T-cell (primary cell): ENCODE measurements at regions not wholly inside any gene's neighbourhood (a gene's known extent, or its start where the extent isn't known, plus 50 kb on each side); places are given as distances from the start of the nearest gene placed in this dataset.

Source experiments
- ATAC-seq, 4 experiments: fragments of 200-7000 bp in 3 of 4; fragments of 150-1000 bp in 1 of 4; cut with Tn5 transposase; replicated peaks in 1 of 4; 1 replicate in 3 of 4; 2 replicates in 1 of 4; pipeline ENCODE4 v1.10.0; 2021; ENCODE audit warnings: moderate library complexity in 3 of 4, mild to moderate bottlenecking in 2 of 4, moderate number of reproducible peaks in 1 of 4
- CTCF ChIA-PET, 2 donors: fragments of 300-600 bp; sonication (Branson Sonifier 250); formaldehyde crosslinking; loops; one replicate each; lab custom pipeline; 2022; ENCODE audit warnings: antibody characterized with exemption in 2 of 2; lab: Charles Lee
- POLR2A ChIA-PET, 2 donors: fragments of 300-600 bp; sonication (Branson Sonifier 250); formaldehyde crosslinking; loops; one replicate each; lab custom pipeline; 2022; ENCODE audit warnings: antibody characterized with exemption in 2 of 2; lab: Charles Lee
- DNase-seq, 35 experiments: peaks; one replicate each; pipeline versions ENCODE4 v3.0.0 to v3.0.0-alpha.2; 2013 to 2023
- H3K27ac ChIP-seq: one replicate; pipeline ENCODE4 v1.5.1; 2013; ENCODE audit warnings: low read length
- H3K27me3 ChIP-seq, 2 experiments: replicated peaks in 1 of 2; 1 replicate in 1 of 2; 2 replicates in 1 of 2; pipeline versions ENCODE4 v1.6.1 to v1.7.0; 2013; ENCODE audit warnings: low read length in 1 of 2, mixed read lengths in 1 of 2; ENCODE audit not compliant: control insufficient read depth in 2 of 2, insufficient read depth in 2 of 2; ENCODE audit errors: extremely low read depth in 1 of 2
- H3K36me3 ChIP-seq, 2 donors: 1 replicate in 1 of 2; 2 replicates in 1 of 2; pipeline versions ENCODE4 v1.6.1 to v1.7.0; 2013; ENCODE audit warnings: low read length in 1 of 2; ENCODE audit not compliant: control insufficient read depth in 2 of 2, insufficient read depth in 1 of 2; ENCODE audit errors: extremely low read depth in 1 of 2
- H3K4me1 ChIP-seq, 2 experiments: 1 replicate in 1 of 2; 2 replicates in 1 of 2; pipeline versions ENCODE4 v1.6.1 to v1.7.0; 2013; ENCODE audit warnings: low read length in 2 of 2, mixed read lengths in 1 of 2; ENCODE audit not compliant: insufficient read depth in 2 of 2, control insufficient read depth in 1 of 2; ENCODE audit errors: extremely low read depth in 1 of 2
- H3K4me3 ChIP-seq, 2 donors: 1 replicate in 1 of 2; 2 replicates in 1 of 2; pipeline versions ENCODE4 v1.5.1 to v1.7.0; 2013; ENCODE audit warnings: mild to moderate bottlenecking in 2 of 2, low read length in 1 of 2, moderate library complexity in 1 of 2; ENCODE audit not compliant: control insufficient read depth in 1 of 2; ENCODE audit errors: extremely low read depth in 1 of 2
- H3K9me3 ChIP-seq: 2 replicates; pipeline ENCODE4 v1.7.0; 2013
- H3K27ac Mint-ChIP-seq, 2 donors: one replicate each; pipeline ENCODE4 v1.8.0; 2020 to 2021; ENCODE audit warnings: mild to moderate bottlenecking in 2 of 2, mixed read lengths in 2 of 2
- H3K27me3 Mint-ChIP-seq, 2 donors: one replicate each; pipeline ENCODE4 v1.8.0; 2021 to 2022; ENCODE audit warnings: mixed read lengths in 2 of 2
- H3K36me3 Mint-ChIP-seq: one replicate; pipeline ENCODE4 v1.8.0; 2021; ENCODE audit warnings: mixed read lengths
- H3K4me1 Mint-ChIP-seq, 3 donors: one replicate each; pipeline ENCODE4 v1.8.0; 2020 to 2022; ENCODE audit warnings: mixed read lengths in 3 of 3, mild to moderate bottlenecking in 1 of 3
- H3K4me3 Mint-ChIP-seq, 3 donors: one replicate each; pipeline ENCODE4 v1.8.0; 2020 to 2022; ENCODE audit warnings: mild to moderate bottlenecking in 3 of 3, mixed read lengths in 3 of 3, moderate library complexity in 3 of 3
- H3K9me3 Mint-ChIP-seq, 3 donors: one replicate each; pipeline ENCODE4 v1.8.0; 2020 to 2022; ENCODE audit warnings: mixed read lengths in 3 of 3
- WGBS: methylation state at CpG from one replicate; pipeline ENCODE4 v1.1.5; 2013; ENCODE audit warnings: missing lambda C conversion rate; ENCODE audit not compliant: insufficient coverage; 5-methylcytosine and 5-hydroxymethylcytosine counted together

DNA sequence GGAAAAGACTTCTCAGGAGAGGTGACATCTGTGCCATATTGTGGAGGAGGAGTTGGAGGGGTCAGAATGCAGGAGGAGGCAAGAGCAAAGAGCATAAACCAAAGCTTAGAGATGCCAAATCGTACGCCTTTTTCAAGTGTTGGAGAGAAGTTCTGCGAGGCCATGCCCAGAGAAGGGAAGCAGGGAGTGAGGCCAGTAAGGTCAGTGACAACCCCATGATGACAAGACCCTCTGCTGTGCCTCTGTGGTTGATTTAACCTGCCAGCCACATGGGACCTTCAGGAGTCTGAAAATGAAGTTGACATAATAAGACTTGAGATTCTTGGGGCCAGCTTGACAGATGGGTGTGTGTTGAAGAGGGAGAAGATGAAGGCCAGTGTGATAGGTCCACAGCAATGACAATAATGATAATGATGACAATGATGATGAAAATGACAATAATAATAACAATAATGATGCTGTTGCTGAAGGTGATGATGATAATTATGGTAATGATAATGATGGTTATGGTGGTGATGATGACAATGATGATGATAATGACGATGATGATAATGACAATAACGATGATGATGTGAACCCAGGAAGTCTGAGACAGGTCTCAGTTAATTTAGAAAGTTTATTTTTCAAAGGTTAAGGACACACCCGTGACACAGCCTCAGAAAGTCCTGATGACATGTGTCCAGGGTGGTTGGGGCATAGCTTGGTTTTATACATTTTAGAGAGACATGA, 152.6 kb upstream of the B3GAT1 start:
- no peaks in the 10 kb centered on the region for H3K9me3 ChIP-seq
- ATAC-seq (no peak), DNase-seq (no peak)
- POLR2A ChIA-PET: no interaction called here
- no peaks in the 10 kb centered on the region for H3K9me3 Mint-ChIP-seq
- CTCF ChIA-PET: no interaction called here
- 88% methylated on average over 5 of the region's 6 CpGs for WGBS
- H3K27ac Mint-ChIP-seq: no peak overlapping the region
- no peaks in the 10 kb centered on the region for H3K4me1 ChIP-seq
- H3K4me3 ChIP-seq: no peak overlapping the region
- no peaks in the 10 kb centered on the region for H3K36me3 Mint-ChIP-seq
- no peaks in the 10 kb centered on the region for H3K4me1 Mint-ChIP-seq
- peaks cover 3 to 4% of the 10 kb centered on the region in 2 donors for H3K27me3 Mint-ChIP-seq
- H3K27me3 ChIP-seq: peaks cover 0 to 19% of the 10 kb centered on the region in 2 experiments
- no peak overlapping the region for H3K27ac ChIP-seq
- H3K36me3 ChIP-seq: no peaks in the 10 kb centered on the region
- H3K4me3 Mint-ChIP-seq: no peak overlapping the region

DNA sequence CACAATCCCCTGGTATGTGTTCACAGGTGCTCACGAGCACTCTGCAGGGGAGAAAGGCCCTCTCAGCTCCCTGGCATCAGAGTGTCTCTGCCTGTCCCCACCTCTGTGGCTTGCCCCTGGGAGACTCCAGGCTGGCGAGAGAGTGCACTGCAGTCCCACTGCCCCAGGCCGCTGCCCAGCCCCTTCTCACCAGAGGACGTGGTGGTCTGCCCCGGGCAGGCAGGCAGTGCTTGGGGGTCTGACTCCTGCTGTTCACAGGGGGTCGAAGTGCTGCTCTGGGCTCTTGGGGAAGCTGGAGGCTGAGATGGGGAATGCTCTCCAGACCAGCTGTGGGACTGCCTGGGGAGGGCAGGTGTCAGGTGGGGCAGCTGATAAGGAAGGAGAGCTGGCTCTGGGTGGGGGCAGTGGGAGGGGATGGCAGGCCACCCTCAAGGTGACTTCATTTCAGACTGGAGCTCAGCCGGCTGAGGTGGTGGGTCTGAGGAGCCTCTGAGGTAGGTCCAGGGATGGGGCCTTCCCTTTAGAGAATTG, 151.0 kb upstream of the B3GAT1 start:
- no peaks in the 10 kb centered on the region for H3K36me3 ChIP-seq
- no peaks in the 10 kb centered on the region for H3K4me1 ChIP-seq
- H3K36me3 Mint-ChIP-seq: no peaks in the 10 kb centered on the region
- H3K27me3 ChIP-seq: peaks cover 0 to 19% of the 10 kb centered on the region in 2 experiments
- H3K27ac ChIP-seq: no peak overlapping the region
- WGBS: 58% methylated on average over 6 of the region's 7 CpGs
- no peaks in the 10 kb centered on the region for H3K9me3 ChIP-seq
- CTCF ChIA-PET: interaction anchor here in 1 of 2 donors (0.6 kb wide), 1 partner anchor 12 kb away, joined by 3 read pairs; no protein-coding TSS in a partner anchor
- no peaks in the 10 kb centered on the region for H3K4me1 Mint-ChIP-seq
- peaks cover 4 to 5% of the 10 kb centered on the region in 2 donors for H3K27me3 Mint-ChIP-seq
- H3K9me3 Mint-ChIP-seq: no peaks in the 10 kb centered on the region
- H3K4me3 ChIP-seq: no peak overlapping the region
- ATAC-seq: no peak
- POLR2A ChIA-PET: interaction anchor here in 1 of 2 donors (0.7 kb wide), 1 partner anchor 20 kb away, joined by 4 read pairs; no protein-coding TSS in a partner anchor
- H3K27ac Mint-ChIP-seq: no peak overlapping the region
- H3K4me3 Mint-ChIP-seq: no peak overlapping the region
- DNase-seq: no peak

- H3K4me3 Mint-ChIP-seq: no peak overlapping the region
- H3K27me3 ChIP-seq: peaks cover 0 to 19% of the 10 kb centered on the region in 2 experiments
- H3K9me3 ChIP-seq: no peaks in the 10 kb centered on the region
- DNase-seq (no peak), ATAC-seq (no peak)
- H3K27ac ChIP-seq: no peak overlapping the region
- no peaks in the 10 kb centered on the region for H3K4me1 ChIP-seq
- no peak overlapping the region for H3K4me3 ChIP-seq
- ChIA-PET POLR2A (no interaction called here), CTCF (no interaction called here)
- no peaks in the 10 kb centered on the region for H3K36me3 Mint-ChIP-seq
- no peaks in the 10 kb centered on the region for H3K4me1 Mint-ChIP-seq
- H3K36me3 ChIP-seq: no peaks in the 10 kb centered on the region
- peaks cover 4 to 5% of the 10 kb centered on the region in 2 donors for H3K27me3 Mint-ChIP-seq
- no peaks in the 10 kb centered on the region for H3K9me3 Mint-ChIP-seq
- WGBS: 88% methylated on average over 1 of the region's 4 CpGs
- no peak overlapping the region for H3K27ac Mint-ChIP-seq
Observed at GRCh38 chr11:134562196-134562595, 150.2 kb upstream of the B3GAT1 start.

- no peak overlapping the region for H3K4me3 Mint-ChIP-seq
Observed at GRCh38 chr11:134561331-134561720, 149.3 kb upstream of the B3GAT1 start.

GRCh38 chr11:134560566-134561330, 148.7 kb upstream of the B3GAT1 start:
- Histone ChIP-seq H3K27ac (no peak overlapping the region), H3K4me1 (no peaks in the 10 kb centered on the region), H3K36me3 (no peaks in the 10 kb centered on the region), H3K4me3 (no peak overlapping the region), H3K27me3 (peaks cover 0 to 19% of the 10 kb centered on the region in 2 experiments), H3K9me3 (no peaks in the 10 kb centered on the region)
- ATAC-seq: no peak
- Mint-ChIP-seq H3K36me3 (no peaks in the 10 kb centered on the region), H3K4me3 (no peak overlapping the region), H3K9me3 (no peaks in the 10 kb centered on the region), H3K4me1 (no peaks in the 10 kb centered on the region), H3K27ac (no peak overlapping the region), H3K27me3 (peaks cover 4 to 5% of the 10 kb centered on the region in 2 donors)
- POLR2A ChIA-PET: no interaction called here
- CTCF ChIA-PET: no interaction called here
- DNase-seq: no peak
- 63% methylated on average over 7 of the region's 12 CpGs for WGBS

More at GRCh38 chr11:134561331-134561720, 149.3 kb upstream of the B3GAT1 start:
- no peak overlapping the region for H3K27ac Mint-ChIP-seq
- peaks cover 4 to 5% of the 10 kb centered on the region in 2 donors for H3K27me3 Mint-ChIP-seq
- Histone ChIP-seq H3K9me3 (no peaks in the 10 kb centered on the region), H3K27ac (no peak overlapping the region), H3K4me3 (no peak overlapping the region), H3K4me1 (no peaks in the 10 kb centered on the region), H3K27me3 (peaks cover 0 to 19% of the 10 kb centered on the region in 2 experiments), H3K36me3 (no peaks in the 10 kb centered on the region)
- ATAC-seq (no peak), DNase-seq (no peak)
- ChIA-PET POLR2A (no interaction called here), CTCF (no interaction called here)
- no peaks in the 10 kb centered on the region for H3K4me1 Mint-ChIP-seq
- WGBS: 100% methylated on average over 1 of the region's 8 CpGs
- no peaks in the 10 kb centered on the region for H3K36me3 Mint-ChIP-seq
- no peaks in the 10 kb centered on the region for H3K9me3 Mint-ChIP-seq

GRCh38 chr11:134560066-134560465, 148.0 kb upstream of the B3GAT1 start:
- Mint-ChIP-seq H3K9me3 (no peaks in the 10 kb centered on the region), H3K36me3 (no peaks in the 10 kb centered on the region), H3K4me1 (no peaks in the 10 kb centered on the region), H3K27ac (no peak overlapping the region), H3K4me3 (no peak overlapping the region), H3K27me3 (peaks cover 4 to 5% of the 10 kb centered on the region in 2 donors)
- DNase-seq (no peak), ATAC-seq (no peak)
- Histone ChIP-seq H3K36me3 (no peaks in the 10 kb centered on the region), H3K27ac (no peak overlapping the region), H3K27me3 (peaks cover 0 to 19% of the 10 kb centered on the region in 2 experiments), H3K4me1 (no peaks in the 10 kb centered on the region), H3K4me3 (no peak overlapping the region), H3K9me3 (no peaks in the 10 kb centered on the region)
- CTCF ChIA-PET: no interaction called here
- POLR2A ChIA-PET: no interaction called here
- 74% methylated on average over 3 of the region's 6 CpGs for WGBS
